H1 (cell line): ENCODE measurements at regions not wholly inside any gene's neighbourhood (a gene's known extent, or its start where the extent isn't known, plus 50 kb on each side); places are given as distances from the start of the nearest gene placed in this dataset.

Source experiments
- CTCF ChIA-PET: fragments of 300-600 bp; sonication (Branson Sonifier 250); formaldehyde crosslinking; loops from one replicate; lab custom pipeline; 2021; ENCODE audit not compliant: partially characterized antibody; lab: Charles Lee
- POLR2A ChIA-PET: fragments of 300-600 bp; sonication (Branson Sonifier 250); formaldehyde crosslinking; loops from one replicate; lab custom pipeline; 2021; ENCODE audit warnings: inconsistent platforms; ENCODE audit not compliant: partially characterized antibody; lab: Charles Lee
- DNase-seq, 2 experiments: peaks; one replicate each; pipeline versions ENCODE4 v3.0.0 to v3.0.0-alpha.2; 2010 to 2022; ENCODE audit warnings: low spot score in 2 of 2, low read depth in 1 of 2, mixed read lengths in 1 of 2
- FAIRE-seq: peaks from 2 replicates; lab custom pipeline; 2011; peaks lifted over from hg19 to GRCh38; lab: Jason Lieb, UNC
- H2AFZ ChIP-seq: 2 replicates; pipeline ENCODE4 v1.8.1; 2012; ENCODE audit warnings: low read length, inconsistent platforms
- H2AK5ac ChIP-seq: 2 replicates; pipeline ENCODE4 v1.6.1; 2013; ENCODE audit warnings: low read depth, low read length
- H2BK120ac ChIP-seq: replicated peaks from 2 replicates; pipeline ENCODE3; 2013; ENCODE audit warnings: low read depth, low read length, inconsistent platforms
- H2BK12ac ChIP-seq: 2 replicates; pipeline ENCODE4 v1.6.1; 2013; ENCODE audit warnings: low read depth, low read length
- H2BK15ac ChIP-seq: 2 replicates; pipeline ENCODE4 v1.6.1; 2013; ENCODE audit warnings: low read length
- H2BK20ac ChIP-seq: 2 replicates; pipeline ENCODE4 v1.6.1; 2013; ENCODE audit warnings: low read length
- H2BK5ac ChIP-seq: 2 replicates; pipeline ENCODE4 v1.6.1; 2013; ENCODE audit warnings: low read depth, low read length
- H3K14ac ChIP-seq: 2 replicates; pipeline ENCODE4 v1.6.1; 2013; ENCODE audit warnings: inconsistent platforms; ENCODE audit not compliant: insufficient read length
- H3K18ac ChIP-seq: 2 replicates; pipeline ENCODE4 v1.6.1; 2013; ENCODE audit warnings: low read length; ENCODE audit errors: extremely low read depth
- H3K23ac ChIP-seq: 2 replicates; pipeline ENCODE4 v1.6.1; 2013; ENCODE audit warnings: inconsistent platforms; ENCODE audit not compliant: insufficient read length
- H3K23me2 ChIP-seq: 2 replicates; pipeline ENCODE4 v1.6.1; 2013; ENCODE audit warnings: low read depth, low read length
- H3K27ac ChIP-seq: 2 replicates; pipeline ENCODE4 v1.6.1; 2011; ENCODE audit warnings: low read depth, low read length, inconsistent platforms
- H3K27me3 ChIP-seq, 4 experiments: replicated peaks in 1 of 4; 1 replicate in 1 of 4; 2 replicates in 3 of 4; pipeline versions ENCODE4 v1.6.1 to v1.8.1; 2011 to 2013; ENCODE audit warnings: low read length in 3 of 4, mild to moderate bottlenecking in 3 of 4, inconsistent platforms in 2 of 4, mixed read lengths in 2 of 4, moderate library complexity in 1 of 4; ENCODE audit not compliant: control insufficient read depth in 3 of 4, insufficient read depth in 3 of 4; ENCODE audit errors: extremely low read depth in 1 of 4
- H3K36me3 ChIP-seq, 4 experiments: 2 replicates each; pipeline versions ENCODE4 v1.6.1 to v1.8.1; 2011 to 2013; ENCODE audit warnings: mild to moderate bottlenecking in 4 of 4, low read length in 3 of 4, moderate library complexity in 2 of 4, control low read depth in 1 of 4, inconsistent platforms in 1 of 4; ENCODE audit not compliant: insufficient read depth in 4 of 4, control insufficient read depth in 2 of 4
- H3K4ac ChIP-seq: replicated peaks from 2 replicates; pipeline ENCODE3; 2013; ENCODE audit warnings: low read length, low read depth, mixed read lengths, inconsistent platforms; ENCODE audit not compliant: insufficient read length
- H3K4me1 ChIP-seq, 4 experiments: replicated peaks in 1 of 4; 1 replicate in 1 of 4; 2 replicates in 3 of 4; pipeline versions ENCODE4 v1.6.1 to v1.8.1; 2011 to 2013; ENCODE audit warnings: low read length in 3 of 4, inconsistent platforms in 2 of 4, mixed read lengths in 1 of 4; ENCODE audit not compliant: insufficient read depth in 4 of 4, control insufficient read depth in 3 of 4
- H3K4me2 ChIP-seq, 2 experiments: 2 replicates each; pipeline versions ENCODE4 v1.6.1 to v1.8.1; 2011 to 2013; ENCODE audit warnings: low read depth in 2 of 2, low read length in 2 of 2, control low read depth in 1 of 2, inconsistent platforms in 1 of 2, mild to moderate bottlenecking in 1 of 2; ENCODE audit not compliant: insufficient read depth in 1 of 2
- H3K4me3 ChIP-seq, 4 experiments: fragments of 200-600, 300-600 bp in 1 of 4; sonication (generic), shearing (Covaris generic), sonication (Bioruptor Twin) in 1 of 4; 2 replicates each; pipeline versions ENCODE4 v1.5.1 to v1.8.1; 2011 to 2016; ENCODE audit warnings: low read length in 4 of 4, low read depth in 3 of 4, control low read depth in 2 of 4, inconsistent platforms in 2 of 4, mild to moderate bottlenecking in 2 of 4, mixed read lengths in 1 of 4, moderate library complexity in 1 of 4; ENCODE audit not compliant: insufficient read depth in 2 of 4; ENCODE audit errors: extremely low read depth in 1 of 4
- H3K56ac ChIP-seq: replicated peaks from 2 replicates; pipeline ENCODE3; 2013; ENCODE audit warnings: low read depth, mild to moderate bottlenecking, mixed read lengths, low read length, inconsistent platforms; ENCODE audit not compliant: insufficient read length
- H3K79me1 ChIP-seq: 2 replicates; pipeline ENCODE4 v1.6.1; 2013; ENCODE audit warnings: low read depth, low read length, control low read depth
- H3K79me2 ChIP-seq, 2 experiments: 2 replicates each; pipeline versions ENCODE4 v1.6.1 to v1.8.1; 2012 to 2013; ENCODE audit warnings: low read length in 2 of 2, mild to moderate bottlenecking in 2 of 2, inconsistent platforms in 1 of 2; ENCODE audit not compliant: insufficient read depth in 2 of 2, control insufficient read depth in 1 of 2
- H3K9ac ChIP-seq, 4 experiments: replicated peaks in 1 of 4; 1 replicate in 1 of 4; 2 replicates in 3 of 4; pipeline versions ENCODE4 v1.6.1 to v1.8.1; 2011 to 2013; ENCODE audit warnings: low read depth in 3 of 4, low read length in 3 of 4, control low read depth in 2 of 4, mild to moderate bottlenecking in 2 of 4, moderate library complexity in 2 of 4, inconsistent platforms in 1 of 4; ENCODE audit errors: extremely low read depth in 1 of 4
- H3K9me3 ChIP-seq, 2 experiments: 2 replicates each; pipeline versions ENCODE4 v1.6.1 to v1.8.1; 2012 to 2013; ENCODE audit warnings: mild to moderate bottlenecking in 2 of 2, moderate library complexity in 2 of 2, control low read depth in 1 of 2, inconsistent platforms in 1 of 2, low read depth in 1 of 2, low read length in 1 of 2, mixed read lengths in 1 of 2; ENCODE audit not compliant: insufficient read depth in 2 of 2
- H4K20me1 ChIP-seq, 2 experiments: replicated peaks in 1 of 2; 2 replicates each; pipeline versions ENCODE3 to v1.8.1; 2011 to 2013; ENCODE audit warnings: inconsistent platforms in 2 of 2, low read length in 2 of 2, mild to moderate bottlenecking in 1 of 2; ENCODE audit not compliant: insufficient read depth in 2 of 2, control insufficient read depth in 1 of 2
- H4K5ac ChIP-seq: 2 replicates; pipeline ENCODE4 v1.6.1; 2013; ENCODE audit warnings: low read length, low read depth, mixed read lengths, inconsistent platforms; ENCODE audit not compliant: insufficient read length
- H4K8ac ChIP-seq: 2 replicates; pipeline ENCODE4 v1.8.0; 2013; ENCODE audit warnings: mild to moderate bottlenecking, moderate library complexity, low read length, inconsistent platforms; ENCODE audit not compliant: insufficient read depth; ENCODE audit errors: extremely low read depth
- H4K91ac ChIP-seq: replicated peaks from 2 replicates; pipeline ENCODE3; 2013; ENCODE audit warnings: low read length, mixed read lengths, inconsistent platforms; ENCODE audit not compliant: insufficient read length
- CBX5 ChIP-seq: fragments of 300-800, 300-1000 bp; sonication (generic); IDR thresholded peaks from 2 replicates; pipeline ENCODE4 v1.7.1; 2016; ENCODE audit warnings: antibody characterized with exemption, low read length, low read depth
- CBX8 ChIP-seq: fragments of 300-800, 300-1000 bp; sonication (generic); IDR thresholded peaks from 2 replicates; pipeline ENCODE4 v1.7.1; 2016; ENCODE audit warnings: low read depth, low read length, borderline replicate concordance
- E2F6 ChIP-seq: IDR thresholded peaks from 2 replicates; pipeline ENCODE4 v1.6.1; 2012; ENCODE audit warnings: inconsistent platforms
- EP300 ChIP-seq, 2 experiments: IDR thresholded peaks; 1 replicate in 1 of 2; 2 replicates in 1 of 2; pipeline ENCODE4 v1.6.1; 2011 to 2012; ENCODE audit warnings: low read depth in 2 of 2, low read length in 2 of 2, mild to moderate bottlenecking in 2 of 2, borderline replicate concordance in 1 of 2, inconsistent platforms in 1 of 2, moderate library complexity in 1 of 2
- FOSL1 ChIP-seq: IDR thresholded peaks from 2 replicates; pipeline ENCODE4 v1.6.1; 2011; ENCODE audit warnings: mild to moderate bottlenecking, low read depth, low read length, moderate library complexity; ENCODE audit not compliant: insufficient read depth
- JUN ChIP-seq: IDR thresholded peaks from 2 replicates; pipeline ENCODE4 v1.6.1; 2011; ENCODE audit warnings: low read depth, mild to moderate bottlenecking, improper control_type of control experiment, low read length
- NANOG ChIP-seq: IDR thresholded peaks from 2 replicates; pipeline ENCODE4 v1.6.1; 2011; ENCODE audit warnings: low read length, low read depth, mild to moderate bottlenecking, inconsistent platforms; ENCODE audit not compliant: insufficient read depth, poor library complexity, severe bottlenecking
- SIX5 ChIP-seq: IDR thresholded peaks from 2 replicates; pipeline ENCODE4 v1.6.1; 2011; ENCODE audit warnings: mild to moderate bottlenecking, low read depth, low read length
- SRF ChIP-seq: IDR thresholded peaks from 2 replicates; pipeline ENCODE4 v1.6.1; 2011; ENCODE audit warnings: mild to moderate bottlenecking, low read depth, low read length, moderate library complexity
- TAF7 ChIP-seq: optimal IDR thresholded peaks from 2 replicates; pipeline ENCODE3; 2011; ENCODE audit warnings: low read depth, mild to moderate bottlenecking, inconsistent platforms, low read length, moderate library complexity, borderline replicate concordance
- YY1 ChIP-seq: IDR thresholded peaks from 2 replicates; pipeline ENCODE4 v1.6.1; 2011; ENCODE audit warnings: low read depth, mild to moderate bottlenecking, low read length
- ZNF274 ChIP-seq: IDR thresholded peaks from 2 replicates; pipeline ENCODE4 v1.7.0; 2012; ENCODE audit warnings: low read length, borderline replicate concordance; ENCODE audit errors: extremely low read depth
- WGBS, 2 experiments: shearing (Covaris generic) in 1 of 2; methylation state at CpG; one replicate each; pipeline versions ENCODE4 v1.1.6 to v1.1.7; 2013 to 2015; ENCODE audit warnings: low lambda C conversion rate in 2 of 2, mixed read lengths in 2 of 2, inconsistent platforms in 1 of 2, low coverage in 1 of 2, missing lambda C conversion rate in 1 of 2; ENCODE audit not compliant: insufficient replicate concordance in 2 of 2, insufficient coverage in 1 of 2, insufficient read length in 1 of 2; ENCODE audit errors: extremely low coverage in 1 of 2, missing lambda C conversion rate in 1 of 2; 5-methylcytosine and 5-hydroxymethylcytosine counted together

DNA sequence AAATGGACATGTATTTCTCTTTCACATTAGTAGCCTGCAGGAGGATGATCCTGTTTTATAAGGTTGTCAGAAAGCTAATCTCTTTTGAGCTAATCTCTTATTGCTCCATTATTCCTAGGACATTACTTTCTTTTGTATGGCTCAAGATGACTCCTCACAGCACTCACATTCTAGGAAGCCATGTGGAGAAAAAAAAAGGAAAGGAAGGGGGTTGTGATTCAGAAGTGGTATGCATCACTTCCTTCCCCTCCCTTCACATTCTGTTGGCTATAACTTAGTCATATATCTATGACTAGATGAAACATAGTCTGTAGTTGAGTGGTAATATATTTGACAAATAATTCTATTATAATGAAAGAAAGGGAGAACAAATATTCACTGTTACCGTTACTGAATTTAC, 168.8 kb upstream of the TTC14 start:
- no peak overlapping the region for H4K8ac ChIP-seq
- H3K9ac ChIP-seq = no peak overlapping the region
- no peak overlapping the region for H2BK12ac ChIP-seq
- no peak overlapping the region for H2BK20ac ChIP-seq
- H4K20me1 ChIP-seq = no peaks in the 10 kb centered on the region
- ChIA-PET CTCF (no interaction called here), POLR2A (no interaction called here)
- no peak for DNase-seq
- H3K27me3 ChIP-seq = no peaks in the 10 kb centered on the region
- H3K79me2 ChIP-seq = no peaks in the 10 kb centered on the region
- H3K4me3 ChIP-seq = no peak overlapping the region
- no peak overlapping the region for H4K5ac ChIP-seq
- no peak for TF ChIP-seq JUN
- TF ChIP-seq YY1 = no peak
- no peak for TF ChIP-seq FOSL1
- no peak for TF ChIP-seq ZNF274
- no peak for TF ChIP-seq TAF7
- TF ChIP-seq SRF = no peak
- TF ChIP-seq CBX5 = no peak
- no peak for TF ChIP-seq SIX5
- TF ChIP-seq NANOG = no peak
- no peak for TF ChIP-seq E2F6
- no peak for TF ChIP-seq CBX8
- no peak for TF ChIP-seq EP300 (IDR thresholded peaks at IDR 0.05; ENCODE audit: borderline replicate concordance in 1 of 2, low read depth in 2 of 2, low read length in 2 of 2)
- H3K23ac ChIP-seq = no peak overlapping the region
- H3K9me3 ChIP-seq = no peaks in the 10 kb centered on the region
- no peak overlapping the region for H2AK5ac ChIP-seq
- H3K4ac ChIP-seq = no peak overlapping the region
- H3K36me3 ChIP-seq = no peaks in the 10 kb centered on the region
- no peak overlapping the region for H3K56ac ChIP-seq
- no peak overlapping the region for H3K18ac ChIP-seq
- no peak overlapping the region for H2BK15ac ChIP-seq
- no peak overlapping the region for H3K14ac ChIP-seq
- H2BK5ac ChIP-seq = no peak overlapping the region
- no peaks in the 10 kb centered on the region for H3K79me1 ChIP-seq
- no peak overlapping the region for H3K4me2 ChIP-seq
- H2BK120ac ChIP-seq = no peak overlapping the region
- no peaks in the 10 kb centered on the region for H3K4me1 ChIP-seq
- H3K27ac ChIP-seq = no peak overlapping the region
- no peak overlapping the region for H4K91ac ChIP-seq
- H3K23me2 ChIP-seq = no peaks in the 10 kb centered on the region
- no peak for FAIRE-seq
- 88% methylated on average over 1 of the region's 1 CpG; no CpG with 5 or more reads in 1 of the 2 experiments for WGBS, 2 experiments
- no peak overlapping the region for H2AFZ ChIP-seq
